Endothelial cell of umbilical vein (primary cell): ENCODE measurements at regions not wholly inside any gene's neighbourhood (a gene's known extent, or its start where the extent isn't known, plus 50 kb on each side); places are given as distances from the start of the nearest gene placed in this dataset.

Experiments
- CTCF ChIP-seq, 2 donors: IDR thresholded peaks; 1 replicate in 1 of 2; 2 replicates in 1 of 2; pipeline ENCODE4 v1.5.1; 2011; ENCODE audit warnings: low read length in 2 of 2, mild to moderate bottlenecking in 2 of 2, moderate library complexity in 2 of 2, control low read depth in 1 of 2, inconsistent platforms in 1 of 2, low read depth in 1 of 2; ENCODE audit not compliant: insufficient read depth in 1 of 2; ENCODE audit errors: extremely low read depth in 1 of 2
- EZH2 ChIP-seq: IDR thresholded peaks from 2 replicates; pipeline ENCODE4 v1.6.1; 2012; ENCODE audit warnings: borderline replicate concordance, low read depth, mild to moderate bottlenecking, moderate library complexity, low read length, inconsistent platforms; ENCODE audit not compliant: severe bottlenecking
- FOS ChIP-seq: IDR thresholded peaks from 2 replicates; pipeline ENCODE4 v1.6.1; 2011; ENCODE audit warnings: mild to moderate bottlenecking, low read length, moderate library complexity, borderline replicate concordance; ENCODE audit not compliant: insufficient read depth
- GATA2 ChIP-seq: IDR thresholded peaks from 2 replicates; pipeline ENCODE4 v1.7.0; 2011; ENCODE audit warnings: low read depth, mild to moderate bottlenecking, moderate library complexity, mixed read lengths, low read length; ENCODE audit not compliant: insufficient read length, insufficient read depth
- JUN ChIP-seq: IDR thresholded peaks from 2 replicates; pipeline ENCODE4 v1.6.1; 2011; ENCODE audit warnings: borderline replicate concordance, low read depth; ENCODE audit not compliant: insufficient read length, insufficient read depth
- MAX ChIP-seq: IDR thresholded peaks from 2 replicates; pipeline ENCODE4 v1.6.1; 2011; ENCODE audit not compliant: insufficient read depth, insufficient read length
- MYC ChIP-seq: IDR thresholded peaks from one replicate; pipeline ENCODE4 v1.6.1; 2011; ENCODE audit warnings: mild to moderate bottlenecking, low read depth, low read length
- POLR2A ChIP-seq: IDR thresholded peaks from 2 replicates; pipeline ENCODE4 v1.6.1; 2012; ENCODE audit warnings: low read depth, mild to moderate bottlenecking, control low read depth, low read length
- POLR2AphosphoS5 ChIP-seq: IDR thresholded peaks from 2 replicates; pipeline ENCODE4 v1.6.1; 2012; ENCODE audit warnings: low read depth, mild to moderate bottlenecking, control low read depth, low read length, moderate library complexity; ENCODE audit not compliant: insufficient read depth

GRCh38 chr10:29146311-29147100 is 142.4 kb upstream of the LYZL1 start:
- TF ChIP-seq MAX (no peak), MYC (no peak), CTCF (IDR thresholded peaks at IDR 0.05; ENCODE audit: extremely low read depth in 1 of 2, insufficient read depth in 1 of 2, low read depth in 1 of 2, low read length in 2 of 2) (no peak), EZH2 (no peak), POLR2A (no peak), JUN (no peak), POLR2AphosphoS5 (no peak), FOS (no peak), GATA2 (no peak)
